ENCODE measurements at regions not wholly inside any gene's neighbourhood (a gene's known extent, or its start where the extent isn't known, plus 50 kb on each side); places are given as distances from the start of the nearest gene placed in this dataset.
"Not testable (repeated sequence)": the region's sequence is repeated elsewhere in the genome, so short reads cannot be mapped to it uniquely, and the experiment has no call there.

DNA sequence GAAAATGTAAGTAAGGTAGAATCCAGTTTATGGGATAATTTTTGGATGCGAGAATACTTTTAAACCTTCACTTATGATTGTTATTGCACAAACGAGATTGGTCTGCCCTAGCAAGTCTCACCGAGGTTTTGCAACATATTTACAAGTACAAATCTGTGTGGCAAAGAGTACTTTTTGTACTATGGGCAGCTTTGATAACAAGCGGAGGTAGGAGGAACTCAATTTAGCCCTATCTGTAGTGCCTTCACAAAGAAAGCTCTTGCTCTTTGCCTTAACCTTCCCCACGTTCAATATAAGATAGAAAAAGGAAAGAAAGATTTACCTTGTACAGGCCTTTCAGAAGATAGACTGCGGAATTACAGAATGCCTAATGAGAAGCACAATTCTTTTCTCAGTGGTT, 77.5 kb upstream of the HIVEP1 start:
- TF ChIP-seq POLR2A (IDR thresholded peaks at IDR 0.05; ENCODE audit: low read length) (no peak), GATA1 (IDR thresholded peaks at IDR 0.05; ENCODE audit: low read depth, low read length) (no peak)
- no peak for DNase-seq

GRCh38 chr6:11932892-11933291, 79.2 kb upstream of the HIVEP1 start:
- DNase-seq: not testable (repeated sequence)

DNA sequence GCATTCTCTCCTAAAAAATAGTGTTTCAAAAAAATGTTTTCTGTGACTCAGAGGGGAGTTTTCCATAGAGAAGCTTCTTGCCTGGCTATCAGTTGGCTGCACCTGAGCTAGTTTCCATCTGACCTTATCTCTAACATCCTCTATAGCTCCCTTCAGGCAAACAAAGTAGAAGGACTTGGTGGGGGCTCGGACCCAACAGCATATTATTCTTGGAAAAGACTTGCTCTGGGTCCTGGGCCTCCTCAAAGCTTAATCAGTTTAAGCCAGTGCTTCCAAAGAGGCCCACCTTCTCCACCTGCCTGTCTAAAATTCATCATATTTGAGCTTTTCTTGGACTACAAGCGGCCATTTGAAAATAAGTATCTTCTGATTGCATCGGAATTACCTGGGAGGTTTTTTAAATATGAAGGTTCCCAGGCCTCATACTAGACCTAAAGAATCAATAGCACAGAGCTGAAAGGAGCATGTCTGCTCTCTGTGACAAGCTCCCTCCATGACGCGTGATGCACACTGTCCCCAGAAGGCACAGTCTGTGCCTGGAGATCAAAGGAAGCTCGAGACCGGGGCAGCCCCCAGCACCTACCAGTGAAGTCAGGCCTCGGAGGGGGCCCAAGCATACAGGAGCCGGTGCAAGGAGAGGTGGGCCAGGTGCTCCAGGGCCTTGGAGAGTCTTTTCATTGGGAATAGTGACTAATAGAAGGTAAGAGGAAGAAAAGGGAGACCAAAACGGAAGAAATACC, 80.6 kb upstream of the HIVEP1 start:
- peak; percentile 73 to 89 for DNase-seq

DNA sequence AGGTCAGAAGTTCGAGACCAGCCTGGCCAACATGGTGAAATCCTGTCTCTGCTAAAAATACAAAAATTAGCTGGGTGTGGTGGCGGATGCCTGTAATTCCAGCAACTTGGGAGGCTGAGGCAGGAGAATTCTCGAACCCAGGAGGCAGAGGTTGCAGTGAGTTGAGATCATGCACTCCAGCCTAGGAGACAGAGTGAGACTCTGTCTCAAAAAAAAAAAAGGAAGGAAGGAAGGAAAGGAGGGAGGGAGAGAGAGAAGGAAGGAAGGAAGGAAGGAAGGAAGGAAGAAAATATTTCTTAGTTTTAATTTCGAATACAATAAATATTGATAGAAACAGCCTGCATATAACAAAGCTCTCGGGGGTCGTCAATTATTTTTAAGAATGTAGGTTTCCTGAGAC, 81.3 kb upstream of the HIVEP1 start:
- DNase-seq: not testable (repeated sequence)

More for the DNA sequence above, 80.6 kb upstream of the HIVEP1 start:
- TF ChIP-seq POLR2A (IDR thresholded peaks at IDR 0.05; ENCODE audit: low read length): no peak
- TF ChIP-seq GATA1 (IDR thresholded peaks at IDR 0.05; ENCODE audit: low read depth, low read length): no peak

DNA sequence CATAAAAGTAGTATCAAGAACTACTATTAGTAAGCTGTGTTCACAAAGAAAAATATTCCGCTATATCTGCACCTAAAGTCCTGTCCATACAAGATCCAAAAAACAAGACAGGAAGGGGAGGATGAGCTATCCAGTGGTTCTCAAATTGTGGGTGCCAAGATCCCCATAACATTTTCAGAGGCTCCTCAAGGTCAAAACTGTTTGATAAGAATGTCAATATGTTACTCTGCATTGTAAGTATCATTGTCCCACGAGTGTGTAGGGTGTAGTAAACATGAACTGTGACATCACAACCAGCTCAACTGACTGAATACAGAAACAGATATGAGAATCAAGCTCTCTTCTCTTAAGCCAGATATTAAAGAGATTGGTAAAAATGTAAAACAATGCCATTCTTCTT, 81.9 kb upstream of the HIVEP1 start:
- TF ChIP-seq POLR2A (IDR thresholded peaks at IDR 0.05; ENCODE audit: low read length): no peak
- TF ChIP-seq GATA1 (IDR thresholded peaks at IDR 0.05; ENCODE audit: low read depth, low read length): no peak
- DNase-seq: peak; percentile 33 to 43

DNA sequence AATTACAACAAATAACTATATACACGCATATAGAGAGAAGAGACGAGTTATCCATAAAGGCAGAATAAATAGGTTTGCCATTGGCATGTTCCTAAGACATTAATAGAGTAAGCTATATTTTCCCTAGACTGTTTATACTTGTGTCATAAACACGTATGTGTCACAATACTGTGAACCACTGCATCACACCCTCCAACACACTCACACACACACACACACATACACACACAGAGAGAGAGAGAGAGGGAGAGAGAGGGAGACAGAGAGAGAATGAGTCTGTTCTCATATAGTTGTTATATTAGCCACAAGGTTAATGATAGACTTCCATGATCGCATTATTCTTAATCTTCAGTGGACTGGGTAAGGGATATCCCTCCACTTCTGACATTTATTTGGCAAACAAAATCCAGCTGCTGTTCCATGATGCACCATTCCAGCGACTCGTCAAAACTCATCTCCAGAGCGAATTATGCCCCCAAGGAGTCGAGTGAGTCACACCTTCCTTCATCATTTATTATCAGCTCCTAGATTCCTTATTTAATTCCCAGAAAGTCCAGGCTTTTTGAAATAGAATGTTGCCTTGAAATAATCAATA, 82.8 kb upstream of the HIVEP1 start:
- peak in 1 of 2 experiments; percentile 19 for DNase-seq
- TF ChIP-seq POLR2A (IDR thresholded peaks at IDR 0.05; ENCODE audit: low read length) (no peak), GATA1 (IDR thresholded peaks at IDR 0.05; ENCODE audit: low read depth, low read length) (no peak)

DNA sequence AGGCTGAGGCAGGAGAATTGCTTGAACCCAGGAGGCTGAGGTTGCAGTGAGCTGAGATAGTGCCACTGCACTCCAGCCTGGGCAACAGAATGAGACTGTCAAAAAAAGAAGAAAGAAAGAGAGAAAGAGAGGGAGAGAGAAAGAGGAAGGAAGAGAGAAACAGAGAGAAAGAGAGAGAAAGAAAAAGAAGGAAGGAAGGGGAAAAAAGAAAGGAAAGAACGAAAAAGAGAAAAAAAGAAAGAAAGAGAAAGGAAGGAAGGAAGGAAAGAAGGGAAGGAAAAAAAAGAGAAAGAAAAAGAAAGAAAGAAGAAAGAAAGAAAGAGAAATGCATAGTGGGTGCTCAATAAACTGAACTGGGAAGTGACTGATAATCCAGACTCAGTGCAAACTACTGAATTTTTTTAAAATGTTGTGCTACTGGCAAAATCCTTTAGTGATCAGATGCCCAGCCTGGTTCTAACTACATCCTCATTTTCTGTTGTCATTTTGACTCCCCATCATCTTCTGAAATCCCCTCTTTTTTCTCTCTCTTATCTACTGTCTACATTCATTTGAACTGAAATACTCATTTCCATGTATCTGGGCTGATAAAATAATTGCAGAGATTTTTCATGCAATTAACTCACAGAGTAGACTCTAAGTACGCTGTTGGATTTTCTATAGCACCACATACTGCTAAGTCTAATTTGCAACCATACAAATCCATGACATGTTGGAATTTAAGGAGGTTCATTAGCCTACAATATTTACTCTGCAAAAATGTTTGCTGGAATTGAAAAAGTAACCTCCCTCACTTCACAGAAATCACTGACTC, 85.3 kb upstream of the HIVEP1 start:
- TF ChIP-seq GATA1 (IDR thresholded peaks at IDR 0.05; ENCODE audit: low read depth, low read length): no peak
- no peak for TF ChIP-seq POLR2A (IDR thresholded peaks at IDR 0.05; ENCODE audit: low read length)
- DNase-seq: no peak

DNA sequence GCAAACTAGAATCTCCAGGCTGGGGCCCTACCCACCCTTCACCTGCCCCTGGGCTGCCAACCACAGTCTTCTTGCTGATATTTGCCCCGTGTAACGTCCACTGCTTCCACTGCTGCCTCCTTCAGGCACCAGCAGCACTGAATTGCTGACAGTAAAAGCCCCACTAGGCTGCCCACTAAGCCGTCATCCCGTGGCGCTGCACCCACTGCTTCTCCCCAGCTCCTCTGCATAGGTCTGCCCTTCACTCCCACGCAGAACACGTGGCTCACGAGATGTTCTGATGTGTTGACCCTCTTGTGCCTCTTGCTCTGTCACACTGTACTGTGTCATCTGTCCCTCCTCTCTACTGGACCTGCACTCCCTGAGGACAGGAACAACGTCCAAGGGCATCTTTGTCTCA, 86.3 kb upstream of the HIVEP1 start:
- TF ChIP-seq POLR2A (IDR thresholded peaks at IDR 0.05; ENCODE audit: low read length): no peak
- no peak for TF ChIP-seq GATA1 (IDR thresholded peaks at IDR 0.05; ENCODE audit: low read depth, low read length)
- no peak for DNase-seq

- no peak for DNase-seq
- TF ChIP-seq GATA1 (IDR thresholded peaks at IDR 0.05; ENCODE audit: low read depth, low read length) (no peak), POLR2A (IDR thresholded peaks at IDR 0.05; ENCODE audit: low read length) (no peak)
These were observed 88.5 kb upstream of the HIVEP1 start for GRCh38 chr6:11923621-11924020.

DNA sequence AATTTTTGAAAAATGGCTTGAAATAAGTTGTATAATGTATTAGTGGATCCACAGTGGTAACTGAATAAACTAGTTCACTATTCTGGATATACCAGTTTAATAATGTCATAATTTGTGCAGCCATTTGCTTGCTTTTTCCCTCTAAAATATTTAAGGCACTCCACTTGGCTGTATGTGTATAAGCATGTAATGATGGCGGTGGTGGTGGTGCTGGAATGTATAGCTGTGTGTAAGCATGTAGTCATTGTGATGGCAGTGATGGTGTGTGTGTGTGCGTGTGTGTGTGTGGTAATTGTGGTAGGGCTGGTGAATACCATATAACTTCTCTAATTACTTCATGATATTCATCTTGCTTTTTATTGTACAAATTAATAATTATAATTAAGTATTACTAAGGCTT, 89.2 kb upstream of the HIVEP1 start:
- no peak for DNase-seq
- TF ChIP-seq POLR2A (IDR thresholded peaks at IDR 0.05; ENCODE audit: low read length) (no peak), GATA1 (IDR thresholded peaks at IDR 0.05; ENCODE audit: low read depth, low read length) (no peak)

GRCh38 chr6:11921751-11922150, 90.4 kb upstream of the HIVEP1 start:
- no peak for DNase-seq
- TF ChIP-seq GATA1 (IDR thresholded peaks at IDR 0.05; ENCODE audit: low read depth, low read length): no peak
- no peak for TF ChIP-seq POLR2A (IDR thresholded peaks at IDR 0.05; ENCODE audit: low read length)

DNA sequence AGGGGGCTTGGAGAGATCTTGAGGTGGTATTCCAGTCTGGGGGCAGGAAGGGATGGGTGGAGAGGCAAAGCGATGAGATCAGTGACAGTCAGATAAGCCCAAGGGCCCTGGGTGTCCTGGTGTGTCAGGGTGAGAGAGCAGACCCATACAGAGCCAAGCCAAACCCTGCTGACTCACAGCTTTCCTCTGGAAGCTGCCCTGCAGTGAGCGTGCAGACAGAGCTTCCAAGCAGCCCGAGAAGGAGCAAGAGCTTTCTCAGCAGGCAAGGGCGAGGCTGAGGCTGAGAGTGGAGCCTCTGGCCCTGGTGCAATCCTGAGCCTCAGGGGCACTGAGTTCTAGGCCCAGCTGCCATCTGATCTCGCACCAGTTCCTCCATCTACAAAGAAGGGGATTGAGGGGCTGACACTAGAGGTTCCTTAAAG, 91.1 kb upstream of the HIVEP1 start:
- TF ChIP-seq POLR2A (IDR thresholded peaks at IDR 0.05; ENCODE audit: low read length): no peak
- peak; percentile 63 to 76 for DNase-seq

GRCh38 chr6:11920566-11920965, 91.5 kb upstream of the HIVEP1 start:
- TF ChIP-seq POLR2A (IDR thresholded peaks at IDR 0.05; ENCODE audit: low read length) (no peak), GATA1 (IDR thresholded peaks at IDR 0.05; ENCODE audit: low read depth, low read length) (no peak)
- peak in 1 of 2 experiments; percentile 34 for DNase-seq

DNA sequence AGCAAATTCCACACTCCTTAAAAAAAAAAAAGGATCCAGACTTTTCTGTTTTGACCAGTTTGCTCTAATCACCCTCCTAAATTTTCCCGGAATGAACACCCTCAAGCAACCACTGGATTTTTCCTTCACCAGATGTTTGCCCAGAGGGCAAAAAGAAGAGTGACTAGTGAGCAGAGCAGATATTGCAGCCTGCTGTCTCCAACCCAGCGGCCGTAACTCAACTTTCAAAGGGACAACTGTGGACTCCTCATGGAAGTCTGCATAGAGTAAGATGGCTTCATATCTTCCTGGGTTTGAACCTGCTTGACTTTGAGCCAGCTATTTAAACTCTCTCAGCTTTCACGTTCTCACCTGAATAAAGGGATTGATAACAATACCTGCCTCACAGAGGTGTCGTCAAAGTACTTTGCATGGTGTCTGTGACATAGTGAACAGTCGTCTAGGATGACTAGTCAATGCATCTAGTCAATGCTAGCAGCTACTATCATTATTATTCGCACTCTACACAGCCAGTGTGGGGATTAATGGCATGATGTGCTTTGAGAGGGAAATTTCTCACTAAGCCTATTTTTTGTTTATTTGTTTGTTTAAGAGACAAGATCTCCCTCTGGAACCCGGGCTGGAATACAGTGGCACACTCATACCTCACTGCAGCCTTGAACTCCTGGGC, 92.2 kb upstream of the HIVEP1 start:
- TF ChIP-seq POLR2A (IDR thresholded peaks at IDR 0.05; ENCODE audit: low read length): no peak
- no peak for TF ChIP-seq GATA1 (IDR thresholded peaks at IDR 0.05; ENCODE audit: low read depth, low read length)
- no peak for DNase-seq

Measured in erythroblast (primary cell).